ENCODE measurements at regions not wholly inside any gene's neighbourhood (a gene's known extent, or its start where the extent isn't known, plus 50 kb on each side); places are given as distances from the start of the nearest gene placed in this dataset.
"Not testable (repeated sequence)": the region's sequence is repeated elsewhere in the genome, so short reads cannot be mapped to it uniquely, and the experiment has no call there.

GRCh38 chr2:16905325-16905724 is 239.7 kb upstream of the CYRIA start:
- not testable (repeated sequence) for TF ChIP-seq CTCF, POLR2A, EP300, POLR2AphosphoS5 (IDR thresholded peaks at IDR 0.05)

All from suprapubic skin (tissue), 4 donors.